ENCODE measurements at regions not wholly inside any gene's neighbourhood (a gene's known extent, or its start where the extent isn't known, plus 50 kb on each side); places are given as distances from the start of the nearest gene placed in this dataset.

- TF ChIP-seq REST (IDR thresholded peaks at IDR 0.05; ENCODE audit: insufficient read depth in 1 of 2, low read depth in 2 of 2, low read length in 2 of 2) (no peak), SIN3A (IDR thresholded peaks at IDR 0.05; ENCODE audit: borderline replicate concordance, insufficient read depth, low read length) (no peak), TAF1 (IDR thresholded peaks at IDR 0.05; ENCODE audit: borderline replicate concordance, insufficient read depth, low read length) (no peak), POLR2AphosphoS5 (IDR thresholded peaks at IDR 0.05; ENCODE audit: low read depth, low read length) (no peak)
Observed at GRCh38 chr5:23146183-23146582, 293.0 kb upstream of the CDH12 start.

GRCh38 chr5:23139338-23140171 is 286.4 kb upstream of the CDH12 start:
- TF ChIP-seq TAF1 (IDR thresholded peaks at IDR 0.05; ENCODE audit: borderline replicate concordance, insufficient read depth, low read length) (no peak), SIN3A (IDR thresholded peaks at IDR 0.05; ENCODE audit: borderline replicate concordance, insufficient read depth, low read length) (no peak), POLR2AphosphoS5 (IDR thresholded peaks at IDR 0.05; ENCODE audit: low read depth, low read length) (no peak), FOXP2 (optimal IDR thresholded peaks at IDR 0.05; ENCODE audit: borderline replicate concordance, extremely low read depth, extremely low read length, insufficient read depth) (no peak), REST (IDR thresholded peaks at IDR 0.05; ENCODE audit: insufficient read depth in 1 of 2, low read depth in 2 of 2, low read length in 2 of 2) (no peak)

- no peak for TF ChIP-seq REST (IDR thresholded peaks at IDR 0.05; ENCODE audit: insufficient read depth in 1 of 2, low read depth in 2 of 2, low read length in 2 of 2)
- TF ChIP-seq SIN3A (IDR thresholded peaks at IDR 0.05; ENCODE audit: borderline replicate concordance, insufficient read depth, low read length): no peak
Observed at GRCh38 chr5:23136958-23137357, 283.8 kb upstream of the CDH12 start.

DNA sequence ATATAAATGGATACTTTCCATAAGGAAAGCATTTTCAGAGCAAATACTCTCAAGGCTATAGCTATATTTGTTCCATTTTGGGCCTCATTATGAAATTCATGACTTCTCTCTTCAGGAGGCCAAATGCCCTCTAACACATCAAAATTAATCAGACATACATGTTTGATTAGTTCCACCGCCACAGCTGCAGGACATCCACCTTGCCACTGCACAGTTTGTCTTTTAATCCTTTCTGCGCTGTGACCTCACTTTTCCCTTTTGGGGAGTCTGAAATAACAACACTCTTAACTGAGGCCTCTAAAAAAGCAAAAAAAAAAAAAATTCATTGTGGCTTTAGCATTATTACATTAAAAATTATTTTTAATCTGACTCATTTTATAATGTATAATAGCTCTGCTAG is 279.1 kb upstream of the CDH12 start:
- TF ChIP-seq TAF1 (IDR thresholded peaks at IDR 0.05; ENCODE audit: borderline replicate concordance, insufficient read depth, low read length): no peak
- TF ChIP-seq FOXP2 (optimal IDR thresholded peaks at IDR 0.05; ENCODE audit: borderline replicate concordance, extremely low read depth, extremely low read length, insufficient read depth): no peak
- no peak for TF ChIP-seq SIN3A (IDR thresholded peaks at IDR 0.05; ENCODE audit: borderline replicate concordance, insufficient read depth, low read length)
- TF ChIP-seq REST (IDR thresholded peaks at IDR 0.05; ENCODE audit: insufficient read depth in 1 of 2, low read depth in 2 of 2, low read length in 2 of 2): no peak
- TF ChIP-seq POLR2AphosphoS5 (IDR thresholded peaks at IDR 0.05; ENCODE audit: low read depth, low read length): no peak

GRCh38 chr5:23112237-23112636 is 259.1 kb upstream of the CDH12 start:
- TF ChIP-seq TAF1 (IDR thresholded peaks at IDR 0.05; ENCODE audit: borderline replicate concordance, insufficient read depth, low read length) (no peak), REST (IDR thresholded peaks at IDR 0.05; ENCODE audit: insufficient read depth in 1 of 2, low read depth in 2 of 2, low read length in 2 of 2) (no peak), POLR2AphosphoS5 (IDR thresholded peaks at IDR 0.05; ENCODE audit: low read depth, low read length) (no peak), SIN3A (IDR thresholded peaks at IDR 0.05; ENCODE audit: borderline replicate concordance, insufficient read depth, low read length) (no peak), FOXP2 (optimal IDR thresholded peaks at IDR 0.05; ENCODE audit: borderline replicate concordance, extremely low read depth, extremely low read length, insufficient read depth) (no peak)

All from PFSK-1 (cell line).